ENCODE measurements at regions not wholly inside any gene's neighbourhood (a gene's known extent, or its start where the extent isn't known, plus 50 kb on each side); places are given as distances from the start of the nearest gene placed in this dataset.

DNA sequence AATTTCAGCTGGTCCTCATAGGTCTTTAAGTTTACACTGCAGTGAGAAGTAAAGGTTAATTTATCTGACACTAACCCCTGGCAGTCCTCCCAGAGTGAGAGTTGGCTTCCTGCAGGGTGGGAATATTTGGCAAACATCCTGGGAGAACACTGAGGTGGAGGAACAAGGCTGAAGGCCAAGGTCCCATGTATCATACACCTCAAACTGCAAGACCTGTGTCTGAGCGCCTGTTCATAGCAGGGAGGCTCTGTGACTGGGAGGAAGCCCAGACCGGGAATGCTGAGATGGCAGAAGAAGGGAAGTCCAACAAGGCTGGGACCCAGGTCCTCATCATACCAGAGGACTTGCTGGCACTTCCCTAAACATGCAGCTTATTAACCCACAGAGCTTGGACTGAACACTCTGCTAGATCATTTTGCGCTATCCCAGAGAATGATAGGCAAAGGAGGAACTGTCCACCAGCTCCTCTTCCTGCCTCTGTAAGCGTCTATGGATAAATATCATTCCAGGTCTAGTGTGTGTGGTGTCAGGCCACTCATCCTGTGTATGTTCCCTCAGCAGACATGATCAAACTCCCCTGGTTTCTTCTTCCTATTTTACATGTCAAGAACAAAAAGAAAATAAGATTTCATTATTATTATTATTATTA lies 199.6 kb upstream of the CNOT2 start:
- TF ChIP-seq, protein P1, sequence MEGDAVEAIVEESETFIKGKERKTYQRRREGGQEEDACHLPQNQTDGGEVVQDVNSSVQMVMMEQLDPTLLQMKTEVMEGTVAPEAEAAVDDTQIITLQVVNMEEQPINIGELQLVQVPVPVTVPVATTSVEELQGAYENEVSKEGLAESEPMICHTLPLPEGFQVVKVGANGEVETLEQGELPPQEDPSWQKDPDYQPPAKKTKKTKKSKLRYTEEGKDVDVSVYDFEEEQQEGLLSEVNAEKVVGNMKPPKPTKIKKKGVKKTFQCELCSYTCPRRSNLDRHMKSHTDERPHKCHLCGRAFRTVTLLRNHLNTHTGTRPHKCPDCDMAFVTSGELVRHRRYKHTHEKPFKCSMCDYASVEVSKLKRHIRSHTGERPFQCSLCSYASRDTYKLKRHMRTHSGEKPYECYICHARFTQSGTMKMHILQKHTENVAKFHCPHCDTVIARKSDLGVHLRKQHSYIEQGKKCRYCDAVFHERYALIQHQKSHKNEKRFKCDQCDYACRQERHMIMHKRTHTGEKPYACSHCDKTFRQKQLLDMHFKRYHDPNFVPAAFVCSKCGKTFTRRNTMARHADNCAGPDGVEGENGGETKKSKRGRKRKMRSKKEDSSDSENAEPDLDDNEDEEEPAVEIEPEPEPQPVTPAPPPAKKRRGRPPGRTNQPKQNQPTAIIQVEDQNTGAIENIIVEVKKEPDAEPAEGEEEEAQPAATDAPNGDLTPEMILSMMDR (IDR thresholded peaks at IDR 0.05) = no peak
- TF ChIP-seq POLR2A (IDR thresholded peaks at IDR 0.05) = no peak

Measured in lower leg skin (tissue), 3 donors.